Keratinocyte (primary cell): ENCODE measurements at regions not wholly inside any gene's neighbourhood (a gene's known extent, or its start where the extent isn't known, plus 50 kb on each side); places are given as distances from the start of the nearest gene placed in this dataset.

Experiments
- DNase-seq: peaks from one replicate; pipeline ENCODE4 v3.0.0-alpha.2; 2011; ENCODE audit warnings: low read depth, missing footprints, low spot score
- FAIRE-seq: peaks from 2 replicates; lab custom pipeline; 2011; peaks lifted over from hg19 to GRCh38; lab: Jason Lieb, UNC
- H2AFZ ChIP-seq: 2 replicates; pipeline ENCODE4 v1.6.0; 2012; ENCODE audit warnings: low read length, control low read depth, inconsistent platforms; ENCODE audit not compliant: control insufficient read depth
- H3K27ac ChIP-seq: 2 replicates; pipeline ENCODE4 v1.5.1; 2011; ENCODE audit warnings: low read length; ENCODE audit not compliant: control insufficient read depth, insufficient read depth
- H3K27me3 ChIP-seq: 3 replicates; pipeline ENCODE4 v1.6.0; 2011; ENCODE audit warnings: low read length; ENCODE audit not compliant: control insufficient read depth, insufficient read depth; ENCODE audit errors: extremely low read depth
- H3K36me3 ChIP-seq, 2 experiments: 2 replicates in 1 of 2; 3 replicates in 1 of 2; pipeline ENCODE4 v1.5.1; 2011; ENCODE audit warnings: low read length in 2 of 2, mild to moderate bottlenecking in 1 of 2; ENCODE audit not compliant: control insufficient read depth in 2 of 2, insufficient read depth in 2 of 2; ENCODE audit errors: extremely low read depth in 1 of 2
- H3K4me1 ChIP-seq: 3 replicates; pipeline ENCODE4 v1.5.1; 2011; ENCODE audit warnings: low read length; ENCODE audit not compliant: control insufficient read depth, insufficient read depth; ENCODE audit errors: extremely low read depth
- H3K4me2 ChIP-seq: 3 replicates; pipeline ENCODE4 v1.6.0; 2011; ENCODE audit warnings: low read depth, low read length; ENCODE audit not compliant: control insufficient read depth, insufficient read depth; ENCODE audit errors: extremely low read depth
- H3K4me3 ChIP-seq, 3 experiments: fragments of 200-600 bp in 1 of 3; sonication (generic) in 1 of 3; 2 replicates in 2 of 3; 3 replicates in 1 of 3; pipeline ENCODE4 v1.5.1; 2011 to 2016; ENCODE audit warnings: low read length in 3 of 3, mild to moderate bottlenecking in 3 of 3, control low read depth in 2 of 3, inconsistent platforms in 1 of 3, low read depth in 1 of 3, mixed read lengths in 1 of 3, mixed run types in 1 of 3, moderate library complexity in 1 of 3; ENCODE audit not compliant: control insufficient read depth in 2 of 3, insufficient read depth in 2 of 3; ENCODE audit errors: extremely low read depth in 1 of 3
- H3K79me2 ChIP-seq: 2 replicates; pipeline ENCODE4 v1.6.0; 2012; ENCODE audit warnings: low read length; ENCODE audit not compliant: control insufficient read depth, insufficient read depth
- H3K9ac ChIP-seq: 3 replicates; pipeline ENCODE4 v1.6.0; 2011; ENCODE audit warnings: low read length; ENCODE audit not compliant: control insufficient read depth, insufficient read depth; ENCODE audit errors: extremely low read depth
- H3K9me1 ChIP-seq: 3 replicates; pipeline ENCODE4 v1.6.0; 2011; ENCODE audit warnings: low read length; ENCODE audit not compliant: control insufficient read depth, insufficient read depth; ENCODE audit errors: extremely low read depth
- H3K9me3 ChIP-seq: 2 replicates; pipeline ENCODE4 v1.5.1; 2012; ENCODE audit warnings: low read depth, low read length; ENCODE audit not compliant: control insufficient read depth
- H4K20me1 ChIP-seq: 3 replicates; pipeline ENCODE4 v1.6.0; 2011; ENCODE audit warnings: low read length; ENCODE audit not compliant: control insufficient read depth, insufficient read depth; ENCODE audit errors: extremely low read depth
- EZH2 ChIP-seq: IDR thresholded peaks from one replicate; pipeline ENCODE4 v1.6.1; 2012; ENCODE audit warnings: inconsistent platforms, mild to moderate bottlenecking, low read length, moderate library complexity
- dilution Hi-C: fragments of 300-500 bp; cut with MboI; formaldehyde crosslinking; loops from one replicate; pipeline ENCODE4 v1.7.0; 2020; ENCODE audit warnings: low sequenced_read_pairs; ENCODE audit not compliant: extremely low pct_ligation_motif_present
- TF ChIP-seq, protein P1 (sequence below), 3 experiments: IDR thresholded peaks in 1 of 3; conservative IDR thresholded peaks in 1 of 3; optimal IDR thresholded peaks in 1 of 3; 2 replicates in 2 of 3; 3 replicates in 1 of 3; pipeline versions ENCODE3 to v1.5.1; 2011; ENCODE audit warnings: low read length in 3 of 3, mild to moderate bottlenecking in 3 of 3, moderate library complexity in 2 of 3, control low read depth in 1 of 3, inconsistent platforms in 1 of 3; ENCODE audit not compliant: insufficient read depth in 2 of 3; ENCODE audit errors: extremely low read depth in 1 of 3

DNA sequence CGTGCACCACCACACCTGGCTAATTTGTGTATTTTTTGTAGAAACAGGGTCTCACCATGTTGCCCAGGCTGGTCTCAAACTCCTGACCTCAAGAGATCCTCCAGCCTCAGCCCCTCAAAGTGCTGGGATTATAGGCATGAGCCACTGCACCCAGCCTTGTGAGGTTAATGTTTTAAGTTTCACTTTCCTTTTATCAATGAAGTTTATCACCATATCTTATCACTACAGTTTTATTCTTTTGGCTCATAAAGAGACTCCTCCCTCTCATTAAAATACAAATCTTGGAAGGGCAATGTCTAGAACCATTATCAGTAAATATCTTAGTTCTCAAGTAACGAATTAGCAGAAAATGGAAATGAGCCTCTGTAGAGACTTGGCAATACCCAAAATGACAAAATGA, 173.8 kb downstream of the BCL11A start:
- H2AFZ ChIP-seq: no peak overlapping the region
- no peaks in the 10 kb centered on the region for H4K20me1 ChIP-seq
- H3K27ac ChIP-seq: no peak overlapping the region
- H3K36me3 ChIP-seq: no peaks in the 10 kb centered on the region
- FAIRE-seq (no peak), DNase-seq (no peak)
- no peaks in the 10 kb centered on the region for H3K27me3 ChIP-seq
- no peaks in the 10 kb centered on the region for H3K9me1 ChIP-seq
- dilution Hi-C loops: no loop called here
- no peak overlapping the region for H3K4me2 ChIP-seq
- H3K9ac ChIP-seq: no peak overlapping the region
- peaks cover 4% of the 10 kb centered on the region for H3K4me1 ChIP-seq
- TF ChIP-seq, protein P1, sequence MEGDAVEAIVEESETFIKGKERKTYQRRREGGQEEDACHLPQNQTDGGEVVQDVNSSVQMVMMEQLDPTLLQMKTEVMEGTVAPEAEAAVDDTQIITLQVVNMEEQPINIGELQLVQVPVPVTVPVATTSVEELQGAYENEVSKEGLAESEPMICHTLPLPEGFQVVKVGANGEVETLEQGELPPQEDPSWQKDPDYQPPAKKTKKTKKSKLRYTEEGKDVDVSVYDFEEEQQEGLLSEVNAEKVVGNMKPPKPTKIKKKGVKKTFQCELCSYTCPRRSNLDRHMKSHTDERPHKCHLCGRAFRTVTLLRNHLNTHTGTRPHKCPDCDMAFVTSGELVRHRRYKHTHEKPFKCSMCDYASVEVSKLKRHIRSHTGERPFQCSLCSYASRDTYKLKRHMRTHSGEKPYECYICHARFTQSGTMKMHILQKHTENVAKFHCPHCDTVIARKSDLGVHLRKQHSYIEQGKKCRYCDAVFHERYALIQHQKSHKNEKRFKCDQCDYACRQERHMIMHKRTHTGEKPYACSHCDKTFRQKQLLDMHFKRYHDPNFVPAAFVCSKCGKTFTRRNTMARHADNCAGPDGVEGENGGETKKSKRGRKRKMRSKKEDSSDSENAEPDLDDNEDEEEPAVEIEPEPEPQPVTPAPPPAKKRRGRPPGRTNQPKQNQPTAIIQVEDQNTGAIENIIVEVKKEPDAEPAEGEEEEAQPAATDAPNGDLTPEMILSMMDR (optimal IDR thresholded peaks at IDR 0.05 in 1 of 3, IDR thresholded peaks at IDR 0.05 in 1 of 3, conservative IDR thresholded peaks at IDR 0.05 in 1 of 3; ENCODE audit: extremely low read depth in 1 of 3, insufficient read depth in 2 of 3, low read length in 3 of 3): no peak
- TF ChIP-seq EZH2: no peak
- no peak overlapping the region for H3K4me3 ChIP-seq
- no peaks in the 10 kb centered on the region for H3K79me2 ChIP-seq
- H3K9me3 ChIP-seq: no peaks in the 10 kb centered on the region

DNA sequence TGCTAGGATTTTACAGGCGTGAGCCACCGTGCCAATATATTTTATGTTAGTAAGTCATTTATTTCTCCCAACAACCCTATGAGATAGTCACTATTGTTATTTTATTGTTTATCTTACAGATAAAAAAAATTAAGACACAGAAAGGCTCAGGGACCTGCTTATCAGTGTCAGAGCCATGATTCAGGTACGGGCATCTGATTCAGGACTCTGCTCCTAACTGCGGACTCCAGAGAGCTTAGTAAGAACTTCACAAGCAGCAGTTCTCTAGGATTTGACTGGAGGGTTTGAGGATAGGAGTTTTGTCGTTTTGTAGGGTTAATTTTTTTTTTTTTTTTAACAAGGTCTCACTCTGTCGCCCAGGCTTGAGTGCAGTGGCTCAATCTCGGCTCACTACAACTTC, 174.2 kb downstream of the BCL11A start:
- Histone ChIP-seq H3K36me3 (no peaks in the 10 kb centered on the region), H3K79me2 (no peaks in the 10 kb centered on the region), H3K9me1 (no peaks in the 10 kb centered on the region), H3K27me3 (no peaks in the 10 kb centered on the region), H3K9ac (no peak overlapping the region), H3K4me2 (no peak overlapping the region), H3K27ac (no peak overlapping the region), H4K20me1 (no peaks in the 10 kb centered on the region), H2AFZ (no peak overlapping the region), H3K4me1 (peaks cover 4% of the 10 kb centered on the region), H3K4me3 (no peak overlapping the region), H3K9me3 (no peaks in the 10 kb centered on the region)
- FAIRE-seq: no peak
- dilution Hi-C loops: no loop called here
- DNase-seq: no peak
- TF ChIP-seq, protein P1 (optimal IDR thresholded peaks at IDR 0.05 in 1 of 3, IDR thresholded peaks at IDR 0.05 in 1 of 3, conservative IDR thresholded peaks at IDR 0.05 in 1 of 3; ENCODE audit: extremely low read depth in 1 of 3, insufficient read depth in 2 of 3, low read length in 3 of 3): no peak
- no peak for TF ChIP-seq EZH2
